Lung microvascular endothelial cell (primary cell): ENCODE measurements at regions not wholly inside any gene's neighbourhood (a gene's known extent, or its start where the extent isn't known, plus 50 kb on each side); places are given as distances from the start of the nearest gene placed in this dataset.

Experiments used
- DNase-seq, 2 donors: peaks; one replicate each; pipeline versions ENCODE4 v3.0.0 to v3.0.0-alpha.2; 2010; ENCODE audit warnings: low read depth in 2 of 2

DNA sequence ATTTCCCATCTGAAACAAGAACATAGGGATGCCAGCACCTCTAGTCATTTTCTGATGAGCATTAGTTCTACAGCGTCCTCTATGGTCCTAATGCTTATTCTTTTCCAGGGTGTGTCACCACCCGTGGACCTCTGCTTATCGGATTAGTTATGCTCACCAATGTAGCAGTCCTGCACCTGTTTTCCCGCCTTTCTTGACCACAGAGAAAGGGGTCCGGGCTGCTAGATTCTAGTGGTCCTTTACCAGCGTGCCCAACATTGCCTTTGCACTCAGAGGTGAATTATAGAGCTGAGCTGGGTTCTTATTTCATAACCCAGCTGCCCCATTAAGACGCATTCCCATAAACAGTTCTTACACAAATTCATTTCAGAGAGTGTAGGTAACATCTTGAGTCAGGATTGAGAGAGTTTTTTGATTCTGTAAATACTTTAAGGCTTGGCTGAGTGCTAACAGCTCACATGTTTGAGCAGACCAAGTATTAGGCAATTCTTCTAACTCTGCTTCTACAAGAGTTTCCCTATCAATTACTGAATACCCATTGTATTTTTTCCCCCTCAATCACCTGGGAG is 2205.1 kb upstream of the C9orf72 start:
- DNase-seq, result no peak

- DNase-seq, result no peak
Observed at GRCh38 chr9:29793970-29794369, 2220.7 kb upstream of the C9orf72 start.

DNA sequence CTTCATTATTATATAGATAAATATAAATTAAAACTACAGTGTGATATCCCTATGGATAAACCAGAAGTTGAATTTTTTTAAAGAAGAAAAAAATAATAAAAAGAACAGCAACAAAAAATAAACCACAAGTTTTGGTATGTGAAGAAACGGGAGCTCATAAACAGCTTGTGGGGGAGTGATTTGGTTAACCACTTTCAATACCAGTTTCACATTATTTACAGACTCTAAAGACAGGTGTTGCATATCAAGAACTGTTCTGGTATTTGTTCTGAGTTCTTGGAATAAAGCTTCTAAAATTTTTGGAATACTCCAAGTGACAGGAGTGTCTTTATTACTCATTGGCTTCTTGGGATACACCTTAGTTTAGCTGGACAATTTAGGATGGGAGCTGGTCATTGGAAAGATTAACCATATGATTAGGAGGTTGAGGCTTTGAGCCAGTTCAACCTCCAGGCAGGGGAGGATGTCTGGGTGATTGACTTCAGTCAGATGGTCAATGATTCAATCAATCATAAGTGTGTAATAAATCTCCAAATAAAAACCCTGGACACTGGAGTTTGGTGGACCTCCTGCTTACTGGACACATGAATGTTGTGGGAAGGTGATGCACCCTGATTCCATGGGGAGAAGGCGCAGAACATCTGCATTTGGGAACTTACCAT is 2223.1 kb upstream of the C9orf72 start:
- no peak for DNase-seq

DNA sequence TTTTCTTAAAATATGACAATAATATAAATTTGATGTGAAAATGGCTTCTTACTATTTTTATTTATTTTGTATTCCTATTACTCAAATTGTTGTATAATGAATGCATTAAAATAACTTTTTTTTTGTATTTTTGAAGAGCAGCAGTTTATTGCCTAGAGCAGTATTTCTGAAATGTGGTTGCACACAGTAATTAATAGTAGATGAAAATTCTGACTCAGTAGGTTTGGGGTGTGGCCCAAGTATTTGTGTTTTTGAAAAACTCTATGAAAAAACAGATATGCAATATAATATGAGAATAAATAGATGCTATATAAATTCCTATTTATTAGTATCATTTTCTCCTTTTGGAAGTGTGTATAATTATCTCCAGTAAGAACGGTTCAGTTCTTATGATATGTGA is 2225.3 kb upstream of the C9orf72 start:
- DNase-seq, result no peak

GRCh38 chr9:29799227-29799626 is 2225.9 kb upstream of the C9orf72 start:
- DNase-seq, result no peak

DNA sequence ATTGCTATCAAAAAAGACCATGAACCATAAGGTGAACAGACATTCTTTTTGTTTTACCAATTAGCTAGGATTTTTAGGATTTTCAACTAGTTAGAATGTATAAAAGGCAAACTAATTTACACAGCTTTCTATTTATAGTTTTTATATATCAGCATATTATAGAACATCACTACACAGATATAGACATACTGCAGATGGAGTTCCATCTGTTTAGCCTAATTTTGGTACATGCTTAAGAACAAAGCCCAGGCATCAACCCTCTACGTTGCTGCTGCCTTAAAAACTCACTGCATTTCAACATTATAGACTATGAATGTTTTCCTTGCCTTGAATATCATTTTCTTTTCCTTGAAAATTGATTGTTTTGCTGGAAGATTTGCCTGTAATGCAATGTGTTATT is 2227.5 kb upstream of the C9orf72 start:
- DNase-seq, result no peak

GRCh38 chr9:29802454-29802853 is 2229.2 kb upstream of the C9orf72 start:
- DNase-seq, result no peak

- DNase-seq, result no peak
Observed at GRCh38 chr9:29806937-29807618, 2233.8 kb upstream of the C9orf72 start.

- DNase-seq, result no peak
Observed at GRCh38 chr9:29816954-29817703, 2243.8 kb upstream of the C9orf72 start.

GRCh38 chr9:29822458-29822857 is 2249.2 kb upstream of the C9orf72 start:
- DNase-seq, result no peak

DNA sequence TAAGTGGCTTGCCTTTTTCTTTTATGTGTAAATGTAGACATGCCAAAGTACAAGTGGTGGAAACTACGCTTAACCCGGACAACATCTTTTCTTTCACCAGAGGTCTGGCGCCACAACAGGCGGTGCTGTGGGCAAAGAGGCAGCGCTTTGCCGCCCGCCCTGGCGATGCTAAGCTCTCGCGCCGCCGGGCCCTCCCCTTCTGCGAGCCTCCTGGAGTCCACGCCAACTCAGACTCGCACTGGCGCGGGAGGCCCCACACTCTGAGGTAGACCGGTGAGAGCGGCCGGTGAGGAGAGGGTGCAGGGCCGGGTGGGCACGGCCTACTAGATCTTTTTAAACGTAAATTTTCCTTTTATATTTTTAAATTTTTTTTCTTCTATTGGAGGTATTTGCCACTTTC is 2253.1 kb upstream of the C9orf72 start:
- DNase-seq, result no peak

GRCh38 chr9:29830821-29831220 is 2257.5 kb upstream of the C9orf72 start:
- no peak for DNase-seq

GRCh38 chr9:29838491-29839020 is 2265.3 kb upstream of the C9orf72 start:
- no peak for DNase-seq

DNA sequence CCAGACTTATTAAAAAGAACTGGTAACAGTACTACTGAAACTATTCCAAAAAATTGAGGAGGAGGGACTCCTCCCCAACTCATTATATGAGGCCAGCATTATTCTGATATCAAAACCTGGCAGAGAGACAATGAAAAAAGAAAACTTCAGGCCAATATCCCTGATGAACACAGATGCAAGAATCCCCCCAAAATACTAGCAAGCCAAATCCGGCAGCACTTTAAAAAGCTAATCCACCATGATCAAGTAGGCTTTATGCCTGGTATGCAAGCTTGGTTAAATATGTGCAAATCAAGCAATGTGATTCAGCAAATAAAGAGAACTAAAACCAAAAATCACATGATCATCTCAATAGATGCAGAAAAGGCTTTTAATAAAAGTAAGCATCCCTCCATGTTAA is 2271.0 kb upstream of the C9orf72 start:
- no peak for DNase-seq

DNA sequence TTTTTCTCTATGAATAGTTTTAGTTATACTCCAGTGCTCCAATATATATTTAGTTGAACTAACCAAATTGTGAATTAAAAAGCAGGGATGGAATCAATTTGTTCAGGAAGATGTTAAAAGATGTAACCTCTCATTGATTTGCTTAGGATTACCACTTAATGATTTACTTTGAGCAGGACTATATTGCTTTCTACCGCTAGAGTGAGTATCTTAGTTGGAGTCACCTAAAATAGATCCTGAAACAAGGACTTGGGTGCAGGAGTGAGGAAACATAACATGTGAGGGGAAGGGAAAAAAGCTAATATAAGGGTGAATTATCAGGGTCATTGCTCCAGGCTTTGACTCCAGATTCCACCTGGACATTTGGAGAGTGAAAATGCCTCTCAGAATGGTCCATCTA is 2277.4 kb upstream of the C9orf72 start:
- DNase-seq, result no peak

DNA sequence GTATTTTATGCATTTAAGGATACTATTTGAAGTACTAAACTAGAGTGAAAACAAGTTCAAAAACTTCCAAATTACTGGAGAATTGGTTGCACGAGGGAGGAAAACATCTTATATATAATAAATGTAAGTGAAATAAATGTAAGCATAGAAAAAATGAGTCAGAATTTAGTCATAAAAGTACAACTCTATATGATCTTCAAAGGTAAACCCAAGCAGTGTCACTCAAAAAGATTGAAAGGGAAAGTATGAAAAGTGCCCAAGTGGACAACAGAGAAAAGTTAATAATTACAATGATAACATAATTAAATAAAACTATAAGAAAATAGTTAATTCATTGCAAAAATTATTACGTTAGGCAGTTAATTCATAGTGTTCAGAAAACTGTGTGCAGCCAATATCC is 2288.5 kb upstream of the C9orf72 start:
- DNase-seq, result no peak

DNA sequence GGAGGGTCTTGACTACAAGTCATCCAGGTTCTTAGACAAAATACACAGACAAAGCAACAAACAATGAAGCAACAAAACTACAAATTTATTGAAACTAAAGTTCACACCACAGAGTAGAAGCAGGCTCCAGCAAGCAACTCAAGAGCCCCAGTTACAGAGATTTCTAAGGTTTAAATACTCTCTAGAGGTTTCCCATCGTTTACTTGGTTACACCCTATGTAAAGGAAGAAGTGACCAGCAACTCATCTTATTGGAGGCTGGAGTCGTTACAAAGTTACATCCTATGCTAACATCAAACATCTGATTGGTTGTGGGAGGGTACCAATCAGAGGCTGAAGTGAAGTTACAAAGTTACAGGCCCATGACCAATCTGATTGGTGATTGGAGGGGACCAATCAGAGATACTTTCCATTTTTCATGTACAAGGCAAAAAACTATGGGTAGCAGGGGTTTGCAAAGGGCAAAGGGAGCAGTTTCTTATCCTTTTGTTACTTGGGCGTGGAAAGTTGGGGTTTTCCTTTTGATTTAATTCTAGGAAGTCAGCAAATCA is 2292.6 kb upstream of the C9orf72 start:
- DNase-seq, result no peak

DNA sequence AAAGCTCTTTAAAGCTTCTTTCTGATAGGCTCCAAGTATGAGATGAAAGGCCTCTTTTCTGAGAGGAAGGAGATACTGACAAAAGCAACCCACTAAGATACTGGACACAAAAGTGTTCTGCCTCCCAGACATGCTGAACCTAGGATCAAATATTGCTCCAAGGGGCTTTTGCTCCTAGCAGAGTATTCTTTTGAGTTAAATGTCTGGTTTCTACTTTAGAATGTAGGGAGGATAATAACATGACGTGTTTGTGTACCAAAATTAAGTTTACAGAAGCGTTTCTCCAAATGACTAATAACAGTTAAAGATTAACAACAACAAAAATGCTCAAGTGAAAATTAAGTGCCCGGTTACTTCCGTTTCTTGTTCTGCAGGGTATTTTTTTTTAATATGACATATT is 2293.3 kb upstream of the C9orf72 start:
- no peak for DNase-seq

GRCh38 chr9:29873579-29873978 is 2300.3 kb upstream of the C9orf72 start:
- DNase-seq, result no peak

GRCh38 chr9:29875547-29875946 is 2302.3 kb upstream of the C9orf72 start:
- no peak for DNase-seq

GRCh38 chr9:29882767-29883166 is 2309.5 kb upstream of the C9orf72 start:
- no peak for DNase-seq

DNA sequence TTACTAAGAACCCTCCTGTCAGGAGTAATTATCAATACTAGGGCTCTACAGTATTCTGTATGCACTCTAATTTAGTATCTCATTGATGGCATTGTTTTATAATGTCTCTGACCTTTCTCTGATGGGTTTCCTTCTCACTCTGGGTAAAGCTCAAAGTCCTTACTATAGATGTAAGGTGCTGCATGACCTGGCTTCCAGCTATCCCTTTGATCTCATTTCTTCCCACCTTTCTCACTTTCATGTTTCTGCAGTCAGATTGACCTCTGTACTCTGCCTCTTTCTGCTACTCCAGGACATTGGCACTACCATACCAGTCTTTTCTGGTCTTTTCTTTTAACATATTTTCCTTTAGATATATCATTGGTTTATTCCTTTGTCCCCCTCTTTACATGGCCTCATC is 2332.8 kb upstream of the C9orf72 start:
- no peak for DNase-seq
